Stimulated activated naive CD8-positive, alpha-beta T cell treated with anti-CD3 and anti-CD28 coated beads, Interleukin-15, Interleukin-2, amounts not matched to agents 100 U/mL and 50 U/mL, for 24 hours (primary cell): ENCODE measurements at regions not wholly inside any gene's neighbourhood (a gene's known extent, or its start where the extent isn't known, plus 50 kb on each side); places are given as distances from the start of the nearest gene placed in this dataset.
"Not testable (repeated sequence)": the region's sequence is repeated elsewhere in the genome, so short reads cannot be mapped to it uniquely, and the experiment has no call there.

Source experiments
- ATAC-seq: fragments of 150-1000 bp; cut with Tn5 transposase; one replicate; pipeline ENCODE4 v1.10.0; 2021
- DNase-seq: peaks from one replicate; pipeline ENCODE4 v3.0.0; 2021

DNA sequence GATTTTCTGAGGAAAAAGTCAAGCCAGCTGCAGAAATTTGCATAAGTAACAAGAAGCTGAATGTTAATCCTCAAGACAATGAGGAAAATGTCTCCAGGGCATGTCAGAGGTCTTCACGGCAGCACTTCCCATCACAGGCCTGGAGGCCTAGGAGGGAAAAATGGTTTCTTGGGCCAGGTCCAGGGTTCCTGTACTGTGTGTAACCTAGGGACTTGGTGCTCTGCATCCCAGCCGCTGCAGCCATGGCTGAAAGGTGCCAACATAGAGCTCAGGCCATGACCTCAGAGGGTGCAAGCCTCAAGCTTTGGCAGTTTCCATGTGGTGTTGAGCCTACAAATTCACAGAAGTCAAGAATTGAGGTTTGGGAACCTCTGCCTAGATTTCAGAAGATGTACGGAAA is 144.1 kb downstream of the AKR1D1 start:
- ATAC-seq, DNase-seq: not testable (repeated sequence)

- DNase-seq, ATAC-seq: not testable (repeated sequence)
Measured at GRCh38 chr7:138221388-138221787, 145.1 kb downstream of the AKR1D1 start.

GRCh38 chr7:138223402-138223879 is 147.2 kb downstream of the AKR1D1 start:
- ATAC-seq (no peak), DNase-seq (no peak)

DNA sequence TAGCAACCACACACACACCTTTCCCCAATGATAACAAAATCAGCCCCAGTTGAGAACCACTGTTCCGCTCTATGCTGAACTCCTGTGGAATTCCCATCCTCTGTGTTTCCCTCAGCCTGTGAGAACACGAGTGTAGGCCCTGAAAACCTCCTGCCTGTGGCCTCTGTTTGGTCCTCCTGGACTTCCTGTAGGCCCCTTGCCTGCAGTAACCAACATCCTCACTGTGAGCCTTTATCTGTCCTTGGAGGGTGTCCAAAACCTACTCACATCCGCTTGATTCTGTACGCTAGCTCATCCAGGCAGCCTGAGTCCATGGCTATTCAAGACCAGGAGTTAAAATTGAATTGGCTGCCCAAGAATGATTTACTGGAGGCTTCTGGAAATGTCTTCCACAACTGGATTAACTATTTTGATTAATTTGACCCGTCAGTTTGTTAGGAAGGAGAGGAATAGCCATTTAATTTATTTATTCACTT is 149.8 kb downstream of the AKR1D1 start:
- no peak for ATAC-seq
- no peak for DNase-seq

DNA sequence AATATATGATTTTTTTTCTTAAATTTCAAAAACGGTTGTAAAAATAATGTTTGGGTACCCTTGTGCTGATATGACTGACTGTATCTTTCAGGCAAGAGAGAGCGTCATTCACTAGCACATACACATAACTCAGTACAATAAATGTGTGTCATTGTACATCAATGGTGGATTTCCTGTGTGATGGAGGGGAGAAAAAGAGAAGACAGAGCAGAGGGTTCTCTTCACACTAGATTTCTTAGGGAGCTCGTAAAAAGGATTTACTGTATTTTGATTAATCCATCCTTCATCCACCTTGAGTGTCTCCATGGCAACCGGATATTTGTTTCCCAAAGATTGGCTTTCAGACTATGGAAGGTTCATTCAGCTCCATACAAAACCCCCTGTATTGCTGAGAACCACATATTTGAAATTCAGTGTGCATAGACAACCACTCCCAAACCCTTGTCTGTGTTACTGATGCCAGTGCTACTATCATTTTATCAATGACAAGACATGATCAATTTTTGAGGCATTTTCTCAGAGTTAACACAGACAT is 150.6 kb downstream of the AKR1D1 start:
- no peak for DNase-seq
- ATAC-seq, result no peak

DNA sequence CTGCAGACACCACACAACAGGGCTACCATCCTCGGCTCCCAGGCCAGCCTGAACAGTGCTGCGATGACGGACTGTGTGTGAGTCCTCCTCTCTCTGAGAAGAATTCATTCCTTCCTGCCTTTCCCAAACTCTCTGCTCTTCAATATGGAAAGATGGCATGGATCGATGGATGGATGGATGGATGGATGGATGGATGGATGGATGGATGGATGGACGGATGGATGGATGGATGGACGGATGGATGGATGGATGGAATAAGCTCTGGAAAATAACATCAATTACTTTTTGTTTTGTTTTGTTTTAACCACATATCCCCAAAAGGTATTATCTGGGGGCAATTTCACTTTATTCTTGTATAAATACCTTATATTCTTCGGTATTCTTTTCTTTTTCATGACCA is 151.9 kb downstream of the AKR1D1 start:
- ATAC-seq (no peak), DNase-seq (no peak)

DNA sequence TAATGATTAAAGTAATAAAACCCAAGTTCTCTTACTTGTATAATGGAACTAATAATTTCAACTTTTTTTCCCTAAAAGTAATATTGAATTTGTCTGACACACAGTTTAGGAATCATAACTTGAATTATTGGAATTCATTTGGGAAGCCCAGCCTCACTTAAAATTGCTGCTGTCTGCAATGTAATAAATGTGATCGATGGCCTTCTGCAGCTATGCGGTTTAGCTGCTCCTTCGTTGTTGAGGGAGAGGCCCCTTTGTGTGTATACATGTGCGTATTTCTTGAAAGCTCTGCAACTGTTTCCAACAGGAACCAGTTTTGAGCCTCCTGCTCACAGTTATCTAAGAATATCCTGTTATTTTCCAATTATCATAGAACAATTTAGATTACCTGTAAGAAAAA is 152.5 kb downstream of the AKR1D1 start:
- ATAC-seq, result no peak
- no peak for DNase-seq

GRCh38 chr7:138233189-138233588 is 156.9 kb downstream of the AKR1D1 start:
- DNase-seq, result no peak
- no peak for ATAC-seq

- no peak for ATAC-seq
Measured at GRCh38 chr7:138235207-138235606, 158.9 kb downstream of the AKR1D1 start.

DNA sequence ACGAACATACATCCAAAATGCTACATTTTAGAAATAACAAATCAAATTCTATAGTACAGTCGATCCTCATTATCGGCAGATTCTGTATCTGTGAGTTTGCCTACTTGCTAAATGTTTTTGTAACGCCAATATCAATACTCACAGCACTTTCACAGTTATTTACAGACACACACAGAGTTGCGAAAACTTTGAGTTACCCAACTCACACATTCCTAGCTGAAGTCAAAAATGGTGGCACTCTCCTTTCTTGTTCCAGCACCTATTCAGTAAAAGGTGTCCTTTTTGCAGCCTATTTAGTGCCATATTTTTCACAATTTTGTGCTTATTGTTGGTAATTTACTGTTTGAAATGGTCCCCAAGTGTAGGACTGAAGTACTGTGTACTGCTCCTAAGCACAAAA is 161.7 kb downstream of the AKR1D1 start:
- DNase-seq (no peak), ATAC-seq (no peak)

More at GRCh38 chr7:138235207-138235606, 158.9 kb downstream of the AKR1D1 start:
- no peak for DNase-seq

DNA sequence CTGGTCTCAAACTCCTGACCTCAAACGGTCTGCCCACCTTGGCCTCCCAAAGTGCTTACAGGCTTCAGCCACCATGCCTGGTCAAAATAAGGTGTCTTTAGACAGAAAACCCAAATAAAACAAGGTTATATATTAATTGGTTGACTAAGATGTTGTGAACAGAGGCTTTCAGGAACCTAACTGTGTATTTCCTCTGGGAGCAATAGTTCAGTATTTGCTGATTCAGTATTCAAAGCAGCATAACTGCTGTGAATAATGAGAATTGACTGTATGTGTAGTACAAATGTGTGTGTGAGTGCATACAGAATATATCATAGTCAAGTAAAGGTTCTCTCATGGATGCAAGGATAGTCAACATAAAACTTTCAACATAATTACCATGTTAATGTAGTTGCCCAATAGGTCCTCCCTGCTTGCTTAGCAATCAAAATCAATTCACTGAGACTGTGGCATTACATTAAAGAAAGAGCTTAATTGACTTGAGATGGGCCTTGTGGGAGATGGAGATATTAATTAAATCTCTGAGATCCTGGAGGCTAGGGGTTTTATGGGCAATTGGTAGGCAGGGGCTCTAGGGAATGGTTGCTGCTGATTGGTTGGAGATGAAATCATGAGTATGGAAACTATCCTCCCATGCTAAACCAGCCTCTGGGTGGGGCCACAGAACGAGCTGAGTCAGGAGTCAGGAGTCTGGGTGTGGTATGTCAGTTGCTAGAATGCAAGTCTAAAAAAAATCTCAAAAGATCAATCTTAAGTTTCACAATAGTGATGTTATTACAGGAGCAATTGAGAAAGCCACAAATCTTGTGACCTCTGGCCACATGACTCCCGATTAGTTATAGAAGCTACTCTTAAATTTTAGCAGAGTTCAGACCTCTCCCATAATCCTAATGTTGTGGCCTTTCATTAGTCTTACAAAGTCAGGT is 162.7 kb downstream of the AKR1D1 start:
- DNase-seq, result no peak

GRCh38 chr7:138243430-138243829 is 167.2 kb downstream of the AKR1D1 start:
- ATAC-seq (no peak), DNase-seq (no peak)

More for the DNA sequence above, 162.7 kb downstream of the AKR1D1 start:
- ATAC-seq, result no peak

DNA sequence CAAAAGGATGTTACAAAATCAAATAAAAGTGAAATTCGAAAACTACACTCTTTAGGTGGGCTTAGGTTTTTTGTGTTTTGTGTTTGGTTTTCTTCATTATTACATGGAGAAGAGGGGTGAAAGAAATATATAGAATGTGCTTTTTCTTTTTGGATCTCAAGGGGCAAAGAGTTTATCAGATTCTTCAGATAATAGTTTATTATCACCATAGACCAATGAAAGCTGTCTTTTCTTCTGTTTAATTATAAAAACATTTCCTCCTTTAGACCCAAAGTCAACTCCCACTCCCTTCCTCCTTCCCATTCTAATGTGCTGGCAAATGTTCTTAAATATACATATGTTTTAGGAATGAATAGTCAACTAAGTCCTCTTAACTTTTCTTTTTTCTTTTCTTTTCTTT is 167.6 kb downstream of the AKR1D1 start:
- ATAC-seq (no peak), DNase-seq (no peak)

- DNase-seq (no peak), ATAC-seq (no peak)
Measured at GRCh38 chr7:138244606-138245005, 168.3 kb downstream of the AKR1D1 start.

DNA sequence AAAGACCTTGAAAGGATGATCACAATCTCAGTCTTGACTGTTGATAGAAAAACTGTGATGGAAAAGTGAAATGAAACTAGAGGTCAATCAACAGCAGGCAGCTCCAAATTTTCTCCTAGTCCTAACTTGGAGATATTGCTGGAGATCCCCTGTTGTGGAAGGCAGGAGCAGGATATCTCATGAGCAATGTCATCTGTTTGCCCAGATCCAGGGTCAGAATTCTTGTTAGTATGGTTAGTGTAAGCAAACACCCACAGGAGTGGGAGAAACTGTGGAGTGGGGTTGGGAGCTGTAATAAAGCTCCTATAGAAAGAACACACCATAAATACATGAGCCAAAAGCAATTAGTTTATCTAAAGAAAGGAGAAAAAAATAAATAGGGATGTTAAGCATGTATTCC is 169.0 kb downstream of the AKR1D1 start:
- DNase-seq, result no peak
- ATAC-seq, result no peak

DNA sequence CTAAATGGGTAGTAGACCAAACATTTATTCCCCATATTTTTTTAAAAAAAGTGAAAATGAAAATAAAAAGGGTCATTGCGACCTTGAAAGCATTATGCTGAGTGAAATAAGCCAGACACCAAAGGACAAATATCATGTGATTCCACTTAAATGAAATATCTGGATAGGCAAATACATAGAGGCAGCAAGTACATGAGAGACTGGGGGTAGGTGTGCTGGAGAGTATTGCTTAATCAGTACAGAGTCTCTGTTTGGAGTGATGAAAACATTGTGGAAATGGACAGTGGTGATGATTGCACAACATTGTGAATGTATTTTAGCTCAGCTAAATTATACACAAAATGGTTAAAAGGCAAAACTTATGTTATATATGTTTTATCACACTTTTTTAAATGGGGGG is 169.4 kb downstream of the AKR1D1 start:
- ATAC-seq, result no peak
- no peak for DNase-seq

DNA sequence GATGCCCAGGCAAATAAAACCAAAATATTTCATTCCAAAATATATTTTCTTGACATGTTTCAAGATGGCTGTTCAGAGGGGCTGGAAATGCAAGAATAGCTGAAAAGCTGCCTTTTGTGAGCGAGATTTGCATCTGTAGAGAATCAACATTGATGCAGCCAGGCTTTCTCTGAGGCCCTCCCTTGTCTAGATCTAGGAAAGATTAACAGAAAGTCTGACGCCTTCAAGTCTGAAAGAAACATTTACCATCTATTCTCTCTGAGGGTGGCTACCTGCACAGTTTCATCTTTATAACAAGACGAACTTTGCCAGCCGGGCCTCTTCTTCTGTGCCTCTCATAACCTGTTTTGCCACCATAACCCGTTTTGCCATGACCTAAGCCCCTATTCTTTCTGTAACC is 170.2 kb downstream of the AKR1D1 start:
- ATAC-seq (no peak), DNase-seq (no peak)

GRCh38 chr7:138247081-138247480 is 170.8 kb downstream of the AKR1D1 start:
- no peak for DNase-seq
- ATAC-seq, result no peak

DNA sequence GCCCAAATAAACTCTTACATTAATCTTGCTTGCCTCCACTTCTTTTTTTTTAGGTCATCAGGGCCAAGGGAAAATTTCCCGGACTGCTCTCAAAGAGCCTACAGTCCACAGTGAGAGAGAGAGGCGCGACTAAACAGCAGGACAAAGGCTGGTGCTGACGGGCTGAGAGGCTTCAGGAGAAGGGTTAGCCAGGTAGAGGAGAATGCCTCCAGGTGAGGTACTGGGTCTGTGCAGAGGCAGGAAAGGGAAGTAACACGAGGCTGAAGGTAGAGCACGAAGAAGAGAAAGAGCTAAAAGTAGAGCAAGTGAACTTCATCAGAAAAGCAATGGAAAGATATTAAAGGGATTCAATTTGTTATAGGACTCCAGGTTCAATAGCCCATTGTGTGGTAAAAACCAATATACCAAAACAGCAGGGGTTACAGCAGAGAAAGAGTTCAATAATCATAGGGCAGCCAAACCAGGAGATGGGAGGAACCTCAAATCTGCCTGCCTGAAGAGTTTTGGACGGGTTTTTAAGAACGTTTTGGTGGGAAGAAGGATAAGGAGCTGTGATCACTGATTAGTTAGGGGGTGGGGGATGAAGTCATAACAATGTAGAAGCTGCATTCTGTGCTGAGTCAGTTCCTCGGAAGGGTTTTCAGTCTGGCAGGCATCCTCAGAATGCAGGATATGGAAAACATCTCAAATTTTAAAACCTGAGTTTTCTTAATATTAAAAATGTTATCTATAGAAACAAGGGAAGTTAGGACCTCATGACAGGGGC is 171.5 kb downstream of the AKR1D1 start:
- DNase-seq (no peak), ATAC-seq (no peak)

DNA sequence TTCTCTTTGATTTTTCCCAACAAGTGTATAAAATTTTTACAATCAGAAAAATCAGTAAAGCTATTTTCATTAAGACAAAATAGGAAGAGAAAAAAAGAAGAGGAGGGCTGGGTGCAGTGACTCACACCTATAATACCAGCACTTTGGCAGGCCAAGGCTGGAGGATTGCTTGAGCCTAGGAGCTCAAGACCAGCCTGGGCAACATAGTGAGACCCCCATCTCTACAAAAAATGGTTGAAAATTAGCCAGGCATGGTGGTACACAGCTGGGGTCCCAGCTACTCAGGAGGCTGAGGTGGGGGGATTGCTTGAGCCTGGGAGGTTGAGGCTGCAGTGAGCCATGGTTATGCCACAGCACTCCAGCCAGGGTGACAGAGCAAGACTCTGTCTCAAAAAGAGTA is 172.3 kb downstream of the AKR1D1 start:
- ATAC-seq (no peak), DNase-seq (no peak)

DNA sequence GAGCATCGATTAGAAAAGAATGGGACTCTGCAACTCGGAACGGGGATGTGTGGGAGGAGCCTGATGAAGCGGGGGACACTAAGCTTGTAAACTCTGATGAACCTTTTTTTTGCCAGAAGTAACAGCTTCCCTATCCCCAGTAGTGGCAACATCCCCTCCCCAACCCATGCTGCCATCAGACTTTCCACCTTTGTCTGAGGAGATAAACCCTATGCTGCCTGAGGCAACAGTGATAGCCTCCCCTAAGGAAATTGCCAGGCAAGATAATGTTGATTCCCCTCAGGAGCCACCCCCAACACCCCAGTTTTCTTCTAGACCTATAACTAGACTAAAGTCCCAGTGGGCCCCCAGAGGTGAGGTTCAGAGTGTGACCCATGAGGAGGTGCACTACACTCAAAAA is 173.7 kb downstream of the AKR1D1 start:
- no peak for DNase-seq

DNA sequence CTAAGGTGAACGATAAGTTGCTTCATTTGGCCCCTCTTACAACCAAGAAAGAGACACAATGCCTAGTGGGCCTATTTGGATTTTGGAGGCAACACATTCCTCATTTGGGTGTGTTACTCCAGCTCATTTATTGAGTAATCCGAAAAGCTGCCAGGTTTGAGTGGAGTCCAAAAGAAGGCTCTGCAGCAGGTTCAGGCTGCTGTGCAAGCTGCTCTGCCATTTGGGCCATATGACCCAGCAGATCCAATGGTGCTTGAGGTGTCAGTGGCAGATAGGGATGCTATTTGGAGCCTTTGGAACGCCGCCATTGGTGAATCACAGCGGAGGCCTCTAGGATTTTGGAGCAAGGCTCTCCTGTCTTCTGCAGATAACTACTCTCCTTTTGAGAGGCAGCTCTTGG is 176.4 kb downstream of the AKR1D1 start:
- DNase-seq, ATAC-seq: not testable (repeated sequence)

More for the DNA sequence above, 173.7 kb downstream of the AKR1D1 start:
- no peak for ATAC-seq

GRCh38 chr7:138254444-138254843 is 178.2 kb downstream of the AKR1D1 start:
- DNase-seq (no peak), ATAC-seq (no peak)
